Uterus (tissue), 2 donors: ENCODE measurements at regions not wholly inside any gene's neighbourhood (a gene's known extent, or its start where the extent isn't known, plus 50 kb on each side); places are given as distances from the start of the nearest gene placed in this dataset.

Experiments
- CTCF ChIP-seq, 4 experiments: fragments of 200-600 bp in 2 of 4; fragments of 450-650 bp in 2 of 4; sonication (generic) in 2 of 4; IDR thresholded peaks; one replicate each; pipeline ENCODE4 v1.5.1; 2016 to 2019; ENCODE audit warnings: antibody characterized with exemption in 4 of 4, mild to moderate bottlenecking in 2 of 4, moderate library complexity in 1 of 4
- POLR2A ChIP-seq, 2 donors: fragments of 450-650 bp; IDR thresholded peaks; one replicate each; pipeline ENCODE4 v1.6.1; 2016; ENCODE audit warnings: antibody characterized with exemption in 2 of 2, mild to moderate bottlenecking in 1 of 2, moderate library complexity in 1 of 2

GRCh38 chr2:128997166-128997866, 678.6 kb upstream of the HS6ST1 start:
- TF ChIP-seq CTCF (IDR thresholded peaks at IDR 0.05) (no peak), POLR2A (IDR thresholded peaks at IDR 0.05) (no peak)
